ENCODE measurements at regions not wholly inside any gene's neighbourhood (a gene's known extent, or its start where the extent isn't known, plus 50 kb on each side); places are given as distances from the start of the nearest gene placed in this dataset.

GRCh38 chr5:157917899-157918809 lies 59.2 kb upstream of the CLINT1 start:
- peak; percentile 38 to 49 (median 42) for TF ChIP-seq CTCF (IDR thresholded peaks at IDR 0.05)
- TF ChIP-seq EP300 (IDR thresholded peaks at IDR 0.05): no peak

All from esophagus muscularis mucosa (tissue), 3 donors.